ENCODE measurements at regions not wholly inside any gene's neighbourhood (a gene's known extent, or its start where the extent isn't known, plus 50 kb on each side); places are given as distances from the start of the nearest gene placed in this dataset.

DNA sequence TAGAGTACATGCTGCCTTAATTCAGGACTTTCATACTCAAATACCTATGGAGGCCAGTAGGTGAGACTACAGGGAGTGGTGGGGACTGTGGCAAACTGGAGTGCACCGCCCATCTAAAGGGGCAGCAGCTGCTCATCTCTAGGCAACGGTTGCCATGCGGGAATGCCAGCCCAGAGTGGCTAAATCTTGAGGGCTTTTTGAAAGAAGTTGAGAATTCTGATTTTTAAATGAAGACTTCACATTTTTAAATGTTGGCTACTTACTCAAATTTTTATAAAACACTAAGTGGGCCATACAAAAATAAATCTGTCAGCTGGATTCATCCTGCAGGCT is 90.8 kb upstream of the PRR23E start:
- POLR2A ChIA-PET: no interaction called here
- no peaks in the 10 kb centered on the region for H3K4me1 ChIP-seq
- no peak for DNase-seq
- no peaks in the 10 kb centered on the region for H3K36me3 ChIP-seq (ENCODE audit: control insufficient read depth, insufficient read depth, low read length)
- no peaks in the 10 kb centered on the region for H3K4me1 Mint-ChIP-seq (ENCODE audit: low read depth, unreplicated experiment)
- H3K27me3 ChIP-seq (replicated peaks; ENCODE audit: control insufficient read depth, insufficient read depth, low read length): no peaks in the 10 kb centered on the region
- peaks cover 3% of the 10 kb centered on the region for H3K27me3 Mint-ChIP-seq (ENCODE audit: insufficient read depth, unreplicated experiment)
- CTCF ChIA-PET: no interaction called here
- H3K27ac Mint-ChIP-seq (ENCODE audit: unreplicated experiment): no peak overlapping the region
- H3K36me3 Mint-ChIP-seq (ENCODE audit: insufficient read depth, unreplicated experiment): no peaks in the 10 kb centered on the region
- no peak overlapping the region for H3K4me3 ChIP-seq (ENCODE audit: low read depth, low read length)
- BruUV-seq (replicated peaks): no TSS peak
- TF ChIP-seq, protein P1, sequence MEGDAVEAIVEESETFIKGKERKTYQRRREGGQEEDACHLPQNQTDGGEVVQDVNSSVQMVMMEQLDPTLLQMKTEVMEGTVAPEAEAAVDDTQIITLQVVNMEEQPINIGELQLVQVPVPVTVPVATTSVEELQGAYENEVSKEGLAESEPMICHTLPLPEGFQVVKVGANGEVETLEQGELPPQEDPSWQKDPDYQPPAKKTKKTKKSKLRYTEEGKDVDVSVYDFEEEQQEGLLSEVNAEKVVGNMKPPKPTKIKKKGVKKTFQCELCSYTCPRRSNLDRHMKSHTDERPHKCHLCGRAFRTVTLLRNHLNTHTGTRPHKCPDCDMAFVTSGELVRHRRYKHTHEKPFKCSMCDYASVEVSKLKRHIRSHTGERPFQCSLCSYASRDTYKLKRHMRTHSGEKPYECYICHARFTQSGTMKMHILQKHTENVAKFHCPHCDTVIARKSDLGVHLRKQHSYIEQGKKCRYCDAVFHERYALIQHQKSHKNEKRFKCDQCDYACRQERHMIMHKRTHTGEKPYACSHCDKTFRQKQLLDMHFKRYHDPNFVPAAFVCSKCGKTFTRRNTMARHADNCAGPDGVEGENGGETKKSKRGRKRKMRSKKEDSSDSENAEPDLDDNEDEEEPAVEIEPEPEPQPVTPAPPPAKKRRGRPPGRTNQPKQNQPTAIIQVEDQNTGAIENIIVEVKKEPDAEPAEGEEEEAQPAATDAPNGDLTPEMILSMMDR (IDR thresholded peaks at IDR 0.05; ENCODE audit: insufficient read depth in 1 of 2, low read depth in 1 of 2, low read length in 1 of 2, severe bottlenecking in 1 of 2, unreplicated experiment in 1 of 2): no peak
- H3K9me3 ChIP-seq: no peaks in the 10 kb centered on the region
- H3K4me3 Mint-ChIP-seq (ENCODE audit: unreplicated experiment): no peak overlapping the region
- intact Hi-C loops (cut with micrococcal nuclease; ENCODE audit: unreplicated experiment): no loop called here
- H3K9me3 Mint-ChIP-seq (ENCODE audit: unreplicated experiment): no peaks in the 10 kb centered on the region

DNA sequence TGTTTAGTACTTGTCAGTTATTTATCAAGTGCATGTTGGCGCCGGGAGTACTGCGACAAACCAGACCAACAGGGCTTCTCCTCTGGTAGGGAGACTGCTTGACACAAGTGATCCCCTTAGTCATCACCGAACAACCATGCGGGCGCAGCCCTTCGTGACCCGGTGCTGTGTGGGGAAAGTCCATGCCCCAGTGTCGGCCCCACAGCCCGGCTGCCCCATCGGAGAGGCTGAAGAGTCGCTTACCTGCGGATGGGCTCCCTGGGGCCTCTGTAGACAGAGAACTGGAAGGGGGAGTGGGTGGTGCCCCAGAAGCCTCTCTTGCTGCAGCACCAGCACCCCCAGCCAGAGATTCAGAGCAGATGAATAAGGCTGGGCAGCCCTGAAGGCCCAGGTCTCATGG is 90.3 kb upstream of the PRR23E start:
- TF ChIP-seq, protein P1 (IDR thresholded peaks at IDR 0.05; ENCODE audit: insufficient read depth in 1 of 2, low read depth in 1 of 2, low read length in 1 of 2, severe bottlenecking in 1 of 2, unreplicated experiment in 1 of 2): no peak
- Mint-ChIP-seq H3K27me3 (ENCODE audit: insufficient read depth, unreplicated experiment) (peaks cover 3% of the 10 kb centered on the region), H3K9me3 (ENCODE audit: unreplicated experiment) (no peaks in the 10 kb centered on the region), H3K4me1 (ENCODE audit: low read depth, unreplicated experiment) (no peaks in the 10 kb centered on the region), H3K36me3 (ENCODE audit: insufficient read depth, unreplicated experiment) (no peaks in the 10 kb centered on the region), H3K4me3 (ENCODE audit: unreplicated experiment) (no peak overlapping the region), H3K27ac (ENCODE audit: unreplicated experiment) (no peak overlapping the region)
- intact Hi-C loops (cut with micrococcal nuclease; ENCODE audit: unreplicated experiment): no loop called here
- POLR2A ChIA-PET: no interaction called here
- H3K36me3 ChIP-seq (ENCODE audit: control insufficient read depth, insufficient read depth, low read length): no peaks in the 10 kb centered on the region
- H3K9me3 ChIP-seq: no peaks in the 10 kb centered on the region
- no TSS peak for BruUV-seq (replicated peaks)
- H3K4me1 ChIP-seq: no peaks in the 10 kb centered on the region
- CTCF ChIA-PET: no interaction called here
- no peaks in the 10 kb centered on the region for H3K27me3 ChIP-seq (replicated peaks; ENCODE audit: control insufficient read depth, insufficient read depth, low read length)
- H3K4me3 ChIP-seq (ENCODE audit: low read depth, low read length): no peak overlapping the region
- DNase-seq: no peak

DNA sequence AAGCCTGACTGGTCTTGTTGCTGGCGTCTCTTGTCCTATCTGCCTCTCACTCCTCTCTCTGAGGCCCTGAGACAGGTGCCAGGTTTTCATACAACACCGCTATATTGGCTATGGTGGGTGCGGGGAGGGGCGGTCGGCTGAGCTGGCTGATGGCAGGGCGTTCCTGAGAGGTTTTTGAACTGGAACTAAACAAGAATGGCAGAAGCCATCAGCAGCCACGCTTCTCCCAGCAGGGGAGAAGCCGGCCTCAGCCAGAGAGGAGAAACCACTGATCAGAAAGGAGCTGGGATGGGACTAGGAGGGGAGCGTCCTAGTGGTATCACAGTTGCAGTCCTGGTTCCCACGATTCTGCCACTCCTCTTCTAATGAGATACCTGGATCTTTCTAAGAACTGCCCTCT is 89.9 kb upstream of the PRR23E start:
- TF ChIP-seq, protein P1 (IDR thresholded peaks at IDR 0.05; ENCODE audit: insufficient read depth in 1 of 2, low read depth in 1 of 2, low read length in 1 of 2, severe bottlenecking in 1 of 2, unreplicated experiment in 1 of 2): no peak
- CTCF ChIA-PET: no interaction called here
- Mint-ChIP-seq H3K9me3 (ENCODE audit: unreplicated experiment) (no peaks in the 10 kb centered on the region), H3K36me3 (ENCODE audit: insufficient read depth, unreplicated experiment) (no peaks in the 10 kb centered on the region), H3K27me3 (ENCODE audit: insufficient read depth, unreplicated experiment) (peaks cover 3% of the 10 kb centered on the region), H3K4me3 (ENCODE audit: unreplicated experiment) (no peak overlapping the region), H3K4me1 (ENCODE audit: low read depth, unreplicated experiment) (no peaks in the 10 kb centered on the region), H3K27ac (ENCODE audit: unreplicated experiment) (no peak overlapping the region)
- no peak overlapping the region for H3K4me3 ChIP-seq (ENCODE audit: low read depth, low read length)
- no peaks in the 10 kb centered on the region for H3K27me3 ChIP-seq (replicated peaks; ENCODE audit: control insufficient read depth, insufficient read depth, low read length)
- no peak for DNase-seq
- intact Hi-C loops (cut with micrococcal nuclease; ENCODE audit: unreplicated experiment): no loop called here
- no TSS peak for BruUV-seq (replicated peaks)
- H3K36me3 ChIP-seq (ENCODE audit: control insufficient read depth, insufficient read depth, low read length): no peaks in the 10 kb centered on the region
- no peaks in the 10 kb centered on the region for H3K9me3 ChIP-seq
- POLR2A ChIA-PET: no interaction called here
- no peaks in the 10 kb centered on the region for H3K4me1 ChIP-seq
